ENCODE measurements at regions not wholly inside any gene's neighbourhood (a gene's known extent, or its start where the extent isn't known, plus 50 kb on each side); places are given as distances from the start of the nearest gene placed in this dataset.
"Not testable (repeated sequence)": the region's sequence is repeated elsewhere in the genome, so short reads cannot be mapped to it uniquely, and the experiment has no call there.

GRCh38 chr4:53720776-53721175, 129.5 kb upstream of the LNX1 start:
- no peak for DNase-seq (ENCODE audit: low read depth in 3 of 3, low spot score in 2 of 3)

- DNase-seq (ENCODE audit: low read depth in 3 of 3, low spot score in 2 of 3), result no peak
Measured at GRCh38 chr4:53717064-53717549, 125.8 kb upstream of the LNX1 start.

GRCh38 chr4:53716471-53717063, 125.3 kb upstream of the LNX1 start:
- no peak for DNase-seq (ENCODE audit: low read depth in 3 of 3, low spot score in 2 of 3)

- no peak for DNase-seq (ENCODE audit: low read depth in 3 of 3, low spot score in 2 of 3)
Measured at GRCh38 chr4:53716011-53716410, 124.7 kb upstream of the LNX1 start.

- DNase-seq (ENCODE audit: low read depth in 3 of 3, low spot score in 2 of 3), result no peak
Measured at GRCh38 chr4:53714236-53715140, 123.2 kb upstream of the LNX1 start.

- no peak for DNase-seq (ENCODE audit: low read depth in 3 of 3, low spot score in 2 of 3)
Measured at GRCh38 chr4:53713767-53714166, 122.5 kb upstream of the LNX1 start.

GRCh38 chr4:53713296-53713695, 122.0 kb upstream of the LNX1 start:
- no peak for DNase-seq (ENCODE audit: low read depth in 3 of 3, low spot score in 2 of 3)

GRCh38 chr4:53712408-53713020, 121.2 kb upstream of the LNX1 start:
- DNase-seq (ENCODE audit: low read depth in 3 of 3, low spot score in 2 of 3), result no peak

- DNase-seq (ENCODE audit: low read depth in 3 of 3, low spot score in 2 of 3), result no peak
Measured at GRCh38 chr4:53711926-53712325, 120.6 kb upstream of the LNX1 start.

GRCh38 chr4:53709693-53710092, 118.4 kb upstream of the LNX1 start:
- no peak for DNase-seq (ENCODE audit: low read depth in 3 of 3, low spot score in 2 of 3)

- DNase-seq (ENCODE audit: low read depth in 3 of 3, low spot score in 2 of 3), result no peak
Measured at GRCh38 chr4:53707491-53707890, 116.2 kb upstream of the LNX1 start.

GRCh38 chr4:53706422-53707032, 115.2 kb upstream of the LNX1 start:
- peak; percentile 30 to 45 (median 36) for DNase-seq (ENCODE audit: low read depth in 3 of 3, low spot score in 2 of 3)

GRCh38 chr4:53705972-53706371, 114.7 kb upstream of the LNX1 start:
- DNase-seq (ENCODE audit: low read depth in 3 of 3, low spot score in 2 of 3), result no peak

GRCh38 chr4:53705151-53705764, 114.0 kb upstream of the LNX1 start:
- no peak for DNase-seq (ENCODE audit: low read depth in 3 of 3, low spot score in 2 of 3)

GRCh38 chr4:53704329-53704728, 113.0 kb upstream of the LNX1 start:
- DNase-seq (ENCODE audit: low read depth in 3 of 3, low spot score in 2 of 3), result no peak

- no peak for DNase-seq (ENCODE audit: low read depth in 3 of 3, low spot score in 2 of 3)
Measured at GRCh38 chr4:53703267-53703655, 112.0 kb upstream of the LNX1 start.

GRCh38 chr4:53702334-53703266, 111.3 kb upstream of the LNX1 start:
- DNase-seq (ENCODE audit: low read depth in 3 of 3, low spot score in 2 of 3), result peak; percentile 54 to 66 (median 63)

GRCh38 chr4:53701260-53701659, 110.0 kb upstream of the LNX1 start:
- DNase-seq (ENCODE audit: low read depth in 3 of 3, low spot score in 2 of 3), result not testable (repeated sequence)

GRCh38 chr4:53699310-53699709, 108.0 kb upstream of the LNX1 start:
- not testable (repeated sequence) for DNase-seq (ENCODE audit: low read depth in 3 of 3, low spot score in 2 of 3)

Data from right renal cortex interstitium (tissue), 3 donors.